ENCODE measurements at regions not wholly inside any gene's neighbourhood (a gene's known extent, or its start where the extent isn't known, plus 50 kb on each side); places are given as distances from the start of the nearest gene placed in this dataset.

DNA sequence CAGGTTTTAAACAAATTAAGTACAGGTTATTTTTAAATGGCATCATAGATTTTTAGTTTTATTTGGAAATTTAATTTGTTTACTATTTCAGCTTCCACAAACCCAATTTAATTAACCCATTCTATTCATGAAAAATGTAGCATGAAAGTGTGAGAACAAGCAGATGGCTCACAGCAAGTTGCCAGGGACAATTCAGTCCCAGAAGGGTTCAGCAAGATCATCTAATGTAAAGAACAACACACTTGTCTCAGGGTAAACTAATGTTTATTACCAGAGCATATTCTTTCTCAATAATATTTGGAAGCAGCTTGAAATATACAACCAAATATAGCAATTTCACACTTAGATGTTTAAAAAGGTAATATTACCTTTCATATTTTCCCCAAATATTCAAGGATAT lies 166.9 kb upstream of the SLC13A1 start:
- no peaks in the 10 kb centered on the region for H3K36me3 Mint-ChIP-seq (ENCODE audit: insufficient read depth in 1 of 3, low read depth in 3 of 3)
- H2BK120ac ChIP-seq (ENCODE audit: low read depth, low read length, poor library complexity, severe bottlenecking): no peak overlapping the region
- H2BK12ac ChIP-seq (ENCODE audit: insufficient read length, low read depth, low read length): no peak overlapping the region
- no peak overlapping the region for H3K56ac ChIP-seq (ENCODE audit: insufficient read length, low read depth, low read length)
- no peaks in the 10 kb centered on the region for H3K9me3 Mint-ChIP-seq
- H3K79me2 ChIP-seq (ENCODE audit: insufficient read depth, low read length): no peaks in the 10 kb centered on the region
- no peak overlapping the region for H3K4me3 Mint-ChIP-seq
- no peak overlapping the region for H2BK5ac ChIP-seq (ENCODE audit: insufficient read length, low read length)
- TF ChIP-seq CTCF (conservative IDR thresholded peaks at IDR 0.05): no peak
- H3K4me1 ChIP-seq (ENCODE audit: insufficient read depth, low read length): no peaks in the 10 kb centered on the region
- H3K27me3 Mint-ChIP-seq (ENCODE audit: low read depth): no peaks in the 10 kb centered on the region
- DNase-seq: no peak
- no peak overlapping the region for H3K9ac ChIP-seq (ENCODE audit: extremely low read depth, insufficient read length, low read length)
- no peak overlapping the region for H4K5ac ChIP-seq (ENCODE audit: insufficient read length, low read depth, low read length)
- no peak overlapping the region for H2BK20ac ChIP-seq (ENCODE audit: low read depth, low read length, poor library complexity, severe bottlenecking)
- no peaks in the 10 kb centered on the region for H4K20me1 ChIP-seq (ENCODE audit: control insufficient read depth, insufficient read depth, insufficient read length)
- H3K4ac ChIP-seq (ENCODE audit: low read depth, low read length): no peak overlapping the region
- H3K27ac Mint-ChIP-seq: no peak overlapping the region; a peak in 1 of 7 replicates
- no peaks in the 10 kb centered on the region for H3K79me1 ChIP-seq (ENCODE audit: insufficient read depth, low read depth, low read length, poor library complexity, severe bottlenecking)
- no peaks in the 10 kb centered on the region for H3K23me2 ChIP-seq (ENCODE audit: insufficient read length, low read depth, low read length, poor library complexity, severe bottlenecking)
- no peaks in the 10 kb centered on the region for H3K9me3 ChIP-seq (ENCODE audit: control insufficient read depth, low read depth, low read length)
- H3K27me3 ChIP-seq (ENCODE audit: insufficient read depth, low read length): no peaks in the 10 kb centered on the region
- no peak overlapping the region for H3K23ac ChIP-seq (ENCODE audit: insufficient read length, low read depth, low read length)
- H2AFZ ChIP-seq (ENCODE audit: low read length): no peak overlapping the region
- H3K18ac ChIP-seq (ENCODE audit: insufficient read length, low read depth, low read length): no peak overlapping the region
- no peak overlapping the region for H2AK5ac ChIP-seq (ENCODE audit: insufficient read length, low read length)
- no peak overlapping the region for H2BK15ac ChIP-seq (ENCODE audit: low read depth, low read length)
- H3T11ph ChIP-seq (ENCODE audit: low read length): no peak overlapping the region
- no peak overlapping the region for H4K91ac ChIP-seq (ENCODE audit: insufficient read length, low read depth, low read length)
- H3K27ac ChIP-seq (ENCODE audit: insufficient read length, low read depth, low read length): no peak overlapping the region
- H3K4me2 ChIP-seq (ENCODE audit: insufficient read depth, insufficient read length, low read length): no peak overlapping the region
- H4K8ac ChIP-seq (replicated peaks; ENCODE audit: insufficient read length, low read depth, low read length): no peak overlapping the region
- H3K14ac ChIP-seq (ENCODE audit: insufficient read depth, low read length): no peak overlapping the region
- H3K4me1 Mint-ChIP-seq: 0 out of 4 replicates have a peak, but pooled peaks cover 0 to 3% of the 10 kb centered on the region in 2 experiments

Measured in H9 (cell line).